ENCODE measurements at regions not wholly inside any gene's neighbourhood (a gene's known extent, or its start where the extent isn't known, plus 50 kb on each side); places are given as distances from the start of the nearest gene placed in this dataset.
"Not testable (repeated sequence)": the region's sequence is repeated elsewhere in the genome, so short reads cannot be mapped to it uniquely, and the experiment has no call there.

DNA sequence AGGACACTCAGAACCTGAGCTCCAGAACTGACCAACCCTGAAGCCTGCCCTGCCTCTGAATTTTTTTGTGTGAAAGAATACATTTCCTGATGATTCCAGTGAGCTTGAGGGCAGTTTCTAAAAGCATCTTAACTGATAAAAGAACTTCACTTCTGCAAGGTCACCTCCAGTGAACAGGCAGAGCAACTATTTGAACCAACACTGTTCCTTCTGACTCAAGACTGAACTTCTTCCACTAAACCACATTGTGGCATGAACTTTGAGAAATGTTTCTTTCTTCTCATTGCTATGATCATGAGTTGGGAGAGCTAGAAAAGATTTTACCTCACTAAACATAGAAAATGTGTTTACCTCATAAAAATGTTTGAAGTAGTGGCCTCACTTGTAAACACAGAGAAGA, 83.8 kb upstream of the SERTAD2 start:
- H3K9me3 ChIP-seq = no peaks in the 10 kb centered on the region
- no peak for DNase-seq
- no peak for TF ChIP-seq POLR2AphosphoS5 (IDR thresholded peaks at IDR 0.05)
- TF ChIP-seq, protein P1, sequence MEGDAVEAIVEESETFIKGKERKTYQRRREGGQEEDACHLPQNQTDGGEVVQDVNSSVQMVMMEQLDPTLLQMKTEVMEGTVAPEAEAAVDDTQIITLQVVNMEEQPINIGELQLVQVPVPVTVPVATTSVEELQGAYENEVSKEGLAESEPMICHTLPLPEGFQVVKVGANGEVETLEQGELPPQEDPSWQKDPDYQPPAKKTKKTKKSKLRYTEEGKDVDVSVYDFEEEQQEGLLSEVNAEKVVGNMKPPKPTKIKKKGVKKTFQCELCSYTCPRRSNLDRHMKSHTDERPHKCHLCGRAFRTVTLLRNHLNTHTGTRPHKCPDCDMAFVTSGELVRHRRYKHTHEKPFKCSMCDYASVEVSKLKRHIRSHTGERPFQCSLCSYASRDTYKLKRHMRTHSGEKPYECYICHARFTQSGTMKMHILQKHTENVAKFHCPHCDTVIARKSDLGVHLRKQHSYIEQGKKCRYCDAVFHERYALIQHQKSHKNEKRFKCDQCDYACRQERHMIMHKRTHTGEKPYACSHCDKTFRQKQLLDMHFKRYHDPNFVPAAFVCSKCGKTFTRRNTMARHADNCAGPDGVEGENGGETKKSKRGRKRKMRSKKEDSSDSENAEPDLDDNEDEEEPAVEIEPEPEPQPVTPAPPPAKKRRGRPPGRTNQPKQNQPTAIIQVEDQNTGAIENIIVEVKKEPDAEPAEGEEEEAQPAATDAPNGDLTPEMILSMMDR (IDR thresholded peaks at IDR 0.05) = no peak
- no peak for TF ChIP-seq POLR2A (IDR thresholded peaks at IDR 0.05)
- no peak for TF ChIP-seq EP300 (IDR thresholded peaks at IDR 0.05)
- no peaks in the 10 kb centered on the region for H3K27me3 ChIP-seq
- no peaks in the 10 kb centered on the region for H3K36me3 ChIP-seq
- intact Hi-C loops (cut with DNase I) = no loop called here
- H3K4me3 ChIP-seq = no peak overlapping the region
- no peak overlapping the region for H3K27ac ChIP-seq
- H3K4me1 ChIP-seq = no peaks in the 10 kb centered on the region

DNA sequence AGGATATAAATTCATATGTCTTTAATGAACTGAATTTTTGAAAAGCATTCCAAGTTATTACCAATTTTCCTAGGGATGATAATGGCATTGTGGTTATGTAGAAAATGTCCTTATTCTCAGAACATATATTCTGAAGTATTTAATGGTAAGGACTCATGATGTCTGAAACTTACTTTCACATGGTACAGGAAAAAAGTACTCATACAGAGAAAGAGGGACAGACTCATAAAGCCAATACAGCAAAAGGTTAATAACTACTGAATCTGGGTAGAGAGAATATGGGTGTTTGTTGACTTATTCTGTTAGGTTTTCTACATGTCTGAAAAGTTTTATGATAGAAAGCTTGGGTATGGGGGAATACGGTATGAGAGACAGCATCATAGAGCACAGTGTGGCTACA, 84.3 kb upstream of the SERTAD2 start:
- TF ChIP-seq, protein P1 (IDR thresholded peaks at IDR 0.05) = no peak
- no peak for TF ChIP-seq EP300 (IDR thresholded peaks at IDR 0.05)
- TF ChIP-seq POLR2AphosphoS5 (IDR thresholded peaks at IDR 0.05) = no peak
- TF ChIP-seq POLR2A (IDR thresholded peaks at IDR 0.05) = no peak
- Histone ChIP-seq H3K9me3 (no peaks in the 10 kb centered on the region), H3K4me3 (no peak overlapping the region), H3K27me3 (no peaks in the 10 kb centered on the region), H3K4me1 (no peaks in the 10 kb centered on the region), H3K36me3 (no peaks in the 10 kb centered on the region), H3K27ac (no peak overlapping the region)
- intact Hi-C loops (cut with DNase I) = no loop called here
- 88 to 89% methylated on average over 1 of the region's 1 CpG for WGBS, 2 donors
- DNase-seq = no peak

DNA sequence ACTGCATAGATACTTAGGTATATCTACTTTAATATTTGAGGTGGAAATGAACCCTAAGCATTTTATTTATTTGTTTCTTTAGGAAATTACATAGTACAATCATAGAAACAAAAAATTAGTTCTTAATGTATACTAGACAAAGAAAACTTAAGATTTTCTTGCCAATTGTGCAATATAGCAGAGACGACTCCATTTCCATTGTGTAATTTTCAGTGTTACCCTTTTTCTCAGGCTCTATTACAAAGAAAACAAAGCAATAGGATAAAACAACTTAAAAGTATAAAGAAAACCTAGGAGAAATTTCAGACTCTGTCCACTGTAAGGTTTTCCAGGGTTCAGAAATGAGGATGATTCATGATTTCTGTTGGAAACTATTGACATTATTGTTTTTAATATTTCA, 89.0 kb upstream of the SERTAD2 start:
- Histone ChIP-seq H3K9me3 (no peaks in the 10 kb centered on the region), H3K27ac (no peak overlapping the region), H3K36me3 (no peaks in the 10 kb centered on the region), H3K4me3 (no peak overlapping the region), H3K4me1 (peaks cover 0 to under 1% (median 0%) of the 10 kb centered on the region in 4 donors), H3K27me3 (no peaks in the 10 kb centered on the region)
- WGBS, 2 donors = 88 to 94% methylated on average over 1 of the region's 1 CpG
- intact Hi-C loops (cut with DNase I) = no loop called here
- TF ChIP-seq POLR2AphosphoS5 (IDR thresholded peaks at IDR 0.05) = no peak
- no peak for DNase-seq

DNA sequence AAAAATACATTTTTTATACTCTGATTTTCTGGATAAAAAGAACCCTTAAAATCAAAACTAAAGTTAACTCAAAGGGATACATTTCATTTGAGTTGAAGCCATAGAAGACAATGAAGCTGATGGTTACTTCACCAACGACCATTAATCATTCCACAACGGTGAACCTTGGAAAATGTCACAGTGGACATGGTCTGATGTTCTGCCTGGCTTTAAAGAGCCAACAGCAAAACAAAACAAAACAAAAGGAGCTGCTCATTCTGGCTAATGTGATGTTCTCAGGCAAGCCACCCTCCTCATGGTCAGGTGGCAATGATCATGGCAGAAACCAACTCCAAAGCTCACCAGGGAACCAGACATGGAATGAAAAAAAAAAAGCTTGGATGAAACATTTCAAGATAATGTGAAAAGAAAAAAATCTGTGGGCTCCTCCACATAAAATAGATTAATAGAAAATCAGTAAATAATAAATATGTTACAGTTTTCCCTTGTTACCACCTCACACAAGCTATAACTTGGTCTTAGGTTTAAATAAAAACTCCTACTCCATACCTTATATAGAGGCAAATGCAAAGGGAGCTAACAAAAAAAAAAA, 90.1 kb upstream of the SERTAD2 start:
- no peaks in the 10 kb centered on the region for H3K9me3 ChIP-seq
- 89 to 93% methylated on average over 2 of the region's 2 CpGs for WGBS, 2 donors
- no peaks in the 10 kb centered on the region for H3K36me3 ChIP-seq
- no peak for DNase-seq
- no peaks in the 10 kb centered on the region for H3K27me3 ChIP-seq
- TF ChIP-seq EP300 (IDR thresholded peaks at IDR 0.05) (no peak), POLR2AphosphoS5 (IDR thresholded peaks at IDR 0.05) (no peak), POLR2A (IDR thresholded peaks at IDR 0.05) (no peak)
- TF ChIP-seq, protein P1 (IDR thresholded peaks at IDR 0.05) = no peak
- peaks cover 0 to 7% (median 2%) of the 10 kb centered on the region in 4 donors for H3K4me1 ChIP-seq
- no peak overlapping the region for H3K4me3 ChIP-seq
- intact Hi-C loops (cut with DNase I) = no loop called here
- H3K27ac ChIP-seq = no peak overlapping the region

DNA sequence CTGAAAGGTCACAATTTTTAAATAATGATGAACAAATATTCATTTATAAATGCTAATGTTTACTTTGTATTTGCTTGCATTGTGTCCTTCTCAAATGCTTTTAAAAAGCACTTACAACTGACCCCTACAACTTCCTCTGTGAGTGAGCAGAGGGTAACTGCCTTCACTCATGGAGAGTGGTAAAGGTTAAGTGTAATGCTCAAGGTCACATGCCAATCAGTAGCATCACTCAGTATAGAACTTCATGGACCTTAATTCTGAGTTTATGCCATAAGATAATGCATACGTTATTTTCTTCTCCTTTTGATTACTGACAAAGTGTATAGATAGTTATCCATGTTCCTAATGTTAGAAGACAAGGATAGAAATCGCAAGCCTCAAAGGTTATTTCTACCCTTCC, 91.8 kb upstream of the SERTAD2 start:
- intact Hi-C loops (cut with DNase I) = no loop called here
- peaks cover 0 to 16% (median 12%) of the 10 kb centered on the region in 4 donors for H3K4me1 ChIP-seq
- H3K27ac ChIP-seq = no peak overlapping the region
- H3K27me3 ChIP-seq = no peaks in the 10 kb centered on the region
- no peak overlapping the region for H3K4me3 ChIP-seq
- 81 to 84% methylated on average over 2 of the region's 2 CpGs for WGBS, 2 donors
- DNase-seq = no peak
- no peaks in the 10 kb centered on the region for H3K36me3 ChIP-seq
- no peaks in the 10 kb centered on the region for H3K9me3 ChIP-seq
- TF ChIP-seq POLR2AphosphoS5 (IDR thresholded peaks at IDR 0.05) = no peak
- no peak for TF ChIP-seq POLR2A (IDR thresholded peaks at IDR 0.05)
- no peak for TF ChIP-seq EP300 (IDR thresholded peaks at IDR 0.05)
- TF ChIP-seq, protein P1 (IDR thresholded peaks at IDR 0.05) = no peak

DNA sequence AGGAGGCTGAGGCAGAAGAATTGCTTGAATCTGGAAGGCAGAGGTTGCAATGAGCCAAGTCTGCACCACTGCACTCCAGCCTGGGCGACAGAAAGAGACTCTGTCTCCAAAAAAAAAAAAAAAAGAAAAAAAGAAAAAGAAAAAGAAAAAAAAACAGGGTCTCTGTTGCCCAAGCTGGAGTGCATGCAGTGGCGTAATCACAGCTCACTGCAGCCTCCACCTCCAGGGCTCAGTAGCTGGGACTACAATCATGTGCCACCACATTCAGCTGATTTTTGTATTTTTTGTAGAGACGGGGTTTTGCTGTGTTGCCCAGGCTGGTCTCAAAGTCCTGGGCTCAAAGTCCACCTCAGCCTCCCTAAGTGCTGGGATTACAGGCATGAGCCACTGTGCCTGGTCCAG, 94.0 kb upstream of the SERTAD2 start:
- H3K4me1 ChIP-seq = peaks cover 0 to 26% (median 14%) of the 10 kb centered on the region in 4 donors
- DNase-seq; H3K4me3 ChIP-seq; H3K9me3 ChIP-seq; intact Hi-C loops (cut with DNase I); H3K27me3 ChIP-seq; H3K27ac ChIP-seq; H3K36me3 ChIP-seq: not testable (repeated sequence)
- 63 to 84% methylated on average over 3 of the region's 3 CpGs for WGBS, 2 donors

Measured in sigmoid colon (tissue), 6 donors.